ENCODE measurements at regions not wholly inside any gene's neighbourhood (a gene's known extent, or its start where the extent isn't known, plus 50 kb on each side); places are given as distances from the start of the nearest gene placed in this dataset.

- H3K79me1 ChIP-seq (ENCODE audit: low read length) = peaks cover 14% of the 10 kb centered on the region
Measured at GRCh38 chr6:71481801-71482200, 193.2 kb downstream of the OGFRL1 start.

DNA sequence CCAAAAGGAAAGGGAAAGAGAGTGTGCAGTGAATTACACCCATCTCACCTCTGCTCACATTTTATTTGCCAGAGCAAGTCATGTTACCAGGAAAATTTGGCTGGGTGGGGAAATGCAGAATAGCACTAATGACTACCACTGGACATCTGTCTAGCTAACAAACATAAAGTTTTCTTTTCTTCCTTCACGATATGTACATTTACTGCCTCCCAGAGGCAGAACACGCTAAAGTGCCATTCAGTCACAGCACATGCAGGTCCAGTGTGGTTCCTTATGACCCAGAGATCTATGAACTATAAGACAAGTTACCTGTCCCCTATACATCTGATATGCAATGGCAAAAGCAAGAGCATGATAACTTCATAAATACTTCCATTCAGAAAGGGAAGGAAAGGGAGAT lies 194.1 kb downstream of the OGFRL1 start:
- H4K91ac ChIP-seq (ENCODE audit: low read depth, low read length) = peak overlapping the region; percentile 47
- H3K27me3 ChIP-seq (ENCODE audit: insufficient read depth, low read length) = no peaks in the 10 kb centered on the region
- peaks cover 12% of the 10 kb centered on the region for H3K79me1 ChIP-seq (ENCODE audit: low read length)
- no CpG with 5 or more reads among the region's 2 CpGs for WGBS (ENCODE audit: extremely low coverage, insufficient coverage, insufficient read length)
- no peak overlapping the region for H4K8ac ChIP-seq (ENCODE audit: low read depth, low read length)
- no peaks in the 10 kb centered on the region for H3K9me3 ChIP-seq (ENCODE audit: insufficient read depth, low read depth, low read length)
- no peak for DNase-seq
- peak overlapping the region; percentile 24 for H3K4ac ChIP-seq (ENCODE audit: low read depth, low read length)
- H3K27ac ChIP-seq (ENCODE audit: low read depth, low read length) = no peak overlapping the region
- H4K12ac ChIP-seq (ENCODE audit: low read depth, low read length) = no peak overlapping the region
- no peak overlapping the region for H3K9ac ChIP-seq (ENCODE audit: low read length)
- H3K4me1 ChIP-seq (ENCODE audit: control insufficient read depth in 1 of 2, insufficient read depth in 2 of 2, low read length in 2 of 2) = peaks cover 0 to 11% of the 10 kb centered on the region in 2 experiments
- no peak overlapping the region for H2AFZ ChIP-seq (ENCODE audit: insufficient read depth, low read length, poor library complexity)
- no peak overlapping the region for H3K18ac ChIP-seq (ENCODE audit: low read length)
- no peak overlapping the region for H3K4me2 ChIP-seq (ENCODE audit: low read length)
- peak overlapping the region; percentile 73 for H2AK5ac ChIP-seq (ENCODE audit: low read length)
- peak overlapping the region; percentile 83 for H2BK12ac ChIP-seq (ENCODE audit: low read length)
- H3K4me3 ChIP-seq (ENCODE audit: low read depth, low read length) = no peak overlapping the region
- H3K23ac ChIP-seq (ENCODE audit: low read length) = no peak overlapping the region
- H3K14ac ChIP-seq (ENCODE audit: low read length) = no peak overlapping the region
- no peaks in the 10 kb centered on the region for H3K79me2 ChIP-seq (ENCODE audit: control insufficient read depth, insufficient read depth, low read length, poor library complexity)
- H3K36me3 ChIP-seq (ENCODE audit: control insufficient read depth in 1 of 2, insufficient read depth in 2 of 2, low read length in 2 of 2) = no peaks in the 10 kb centered on the region
- no peak overlapping the region for H2BK120ac ChIP-seq (ENCODE audit: insufficient read depth, low read length, poor library complexity)
- H2BK5ac ChIP-seq (ENCODE audit: low read depth, low read length, poor library complexity) = no peak overlapping the region

More at GRCh38 chr6:71481801-71482200, 193.2 kb downstream of the OGFRL1 start:
- Histone ChIP-seq H2BK120ac (ENCODE audit: insufficient read depth, low read length, poor library complexity) (peak overlapping the region; percentile 81), H3K4ac (ENCODE audit: low read depth, low read length) (no peak overlapping the region), H3K23ac (ENCODE audit: low read length) (no peak overlapping the region), H3K36me3 (ENCODE audit: control insufficient read depth in 1 of 2, insufficient read depth in 2 of 2, low read length in 2 of 2) (no peaks in the 10 kb centered on the region), H3K27me3 (ENCODE audit: insufficient read depth, low read length) (no peaks in the 10 kb centered on the region), H2BK12ac (ENCODE audit: low read length) (peak overlapping the region; percentile 78), H2AFZ (ENCODE audit: insufficient read depth, low read length, poor library complexity) (no peak overlapping the region), H3K27ac (ENCODE audit: low read depth, low read length) (peak overlapping the region; percentile 37), H4K91ac (ENCODE audit: low read depth, low read length) (no peak overlapping the region), H3K79me2 (ENCODE audit: control insufficient read depth, insufficient read depth, low read length, poor library complexity) (no peaks in the 10 kb centered on the region), H3K14ac (ENCODE audit: low read length) (peak overlapping the region; percentile 11), H4K12ac (ENCODE audit: low read depth, low read length) (no peak overlapping the region), H3K18ac (ENCODE audit: low read length) (no peak overlapping the region), H3K4me1 (ENCODE audit: control insufficient read depth in 1 of 2, insufficient read depth in 2 of 2, low read length in 2 of 2) (peaks cover 0 to 11% of the 10 kb centered on the region in 2 experiments), H3K9ac (ENCODE audit: low read length) (no peak overlapping the region), H3K4me2 (ENCODE audit: low read length) (no peak overlapping the region), H4K8ac (ENCODE audit: low read depth, low read length) (no peak overlapping the region), H3K4me3 (ENCODE audit: low read depth, low read length) (no peak overlapping the region), H3K9me3 (ENCODE audit: insufficient read depth, low read depth, low read length) (no peaks in the 10 kb centered on the region), H2AK5ac (ENCODE audit: low read length) (no peak overlapping the region), H2BK5ac (ENCODE audit: low read depth, low read length, poor library complexity) (peak overlapping the region; percentile 72)
- no peak for DNase-seq

- no peak overlapping the region for H3K27ac ChIP-seq (ENCODE audit: low read depth, low read length)
- no peak overlapping the region for H4K91ac ChIP-seq (ENCODE audit: low read depth, low read length)
- H3K79me2 ChIP-seq (ENCODE audit: control insufficient read depth, insufficient read depth, low read length, poor library complexity) = no peaks in the 10 kb centered on the region
- H3K9ac ChIP-seq (ENCODE audit: low read length) = no peak overlapping the region
- no peaks in the 10 kb centered on the region for H3K36me3 ChIP-seq (ENCODE audit: control insufficient read depth in 1 of 2, insufficient read depth in 2 of 2, low read length in 2 of 2)
- H3K18ac ChIP-seq (ENCODE audit: low read length) = no peak overlapping the region
- H3K23ac ChIP-seq (ENCODE audit: low read length) = no peak overlapping the region
- H4K8ac ChIP-seq (ENCODE audit: low read depth, low read length) = no peak overlapping the region
- no CpG with 5 or more reads among the region's 2 CpGs for WGBS (ENCODE audit: extremely low coverage, insufficient coverage, insufficient read length)
- no peak overlapping the region for H2BK5ac ChIP-seq (ENCODE audit: low read depth, low read length, poor library complexity)
- no peaks in the 10 kb centered on the region for H3K27me3 ChIP-seq (ENCODE audit: insufficient read depth, low read length)
- no peaks in the 10 kb centered on the region for H3K9me3 ChIP-seq (ENCODE audit: insufficient read depth, low read depth, low read length)
- peaks cover 22% of the 10 kb centered on the region for H3K79me1 ChIP-seq (ENCODE audit: low read length)
- H2AFZ ChIP-seq (ENCODE audit: insufficient read depth, low read length, poor library complexity) = no peak overlapping the region
- H2BK12ac ChIP-seq (ENCODE audit: low read length) = peak overlapping the region; percentile 72
- H3K4me1 ChIP-seq (ENCODE audit: control insufficient read depth in 1 of 2, insufficient read depth in 2 of 2, low read length in 2 of 2) = peaks cover 0 to 15% of the 10 kb centered on the region in 2 experiments
- no peak overlapping the region for H2BK120ac ChIP-seq (ENCODE audit: insufficient read depth, low read length, poor library complexity)
- DNase-seq = no peak
- H3K4me2 ChIP-seq (ENCODE audit: low read length) = no peak overlapping the region
- no peak overlapping the region for H3K4me3 ChIP-seq (ENCODE audit: low read depth, low read length)
- H3K4ac ChIP-seq (ENCODE audit: low read depth, low read length) = no peak overlapping the region
- no peak overlapping the region for H2AK5ac ChIP-seq (ENCODE audit: low read length)
- no peak overlapping the region for H4K12ac ChIP-seq (ENCODE audit: low read depth, low read length)
- H3K14ac ChIP-seq (ENCODE audit: low read length) = no peak overlapping the region
Measured at GRCh38 chr6:71486461-71486860, 197.8 kb downstream of the OGFRL1 start.

- no peak overlapping the region for H3K4ac ChIP-seq (ENCODE audit: low read depth, low read length)
- no CpG with 5 or more reads among the region's 4 CpGs for WGBS (ENCODE audit: extremely low coverage, insufficient coverage, insufficient read length)
Measured at GRCh38 chr6:71488186-71488585, 199.6 kb downstream of the OGFRL1 start.

More at GRCh38 chr6:71488186-71488585, 199.6 kb downstream of the OGFRL1 start:
- Histone ChIP-seq H3K79me2 (ENCODE audit: control insufficient read depth, insufficient read depth, low read length, poor library complexity) (no peaks in the 10 kb centered on the region), H2BK12ac (ENCODE audit: low read length) (peak overlapping the region; percentile 41), H4K12ac (ENCODE audit: low read depth, low read length) (no peak overlapping the region), H2AFZ (ENCODE audit: insufficient read depth, low read length, poor library complexity) (no peak overlapping the region), H3K23ac (ENCODE audit: low read length) (no peak overlapping the region), H3K14ac (ENCODE audit: low read length) (peak overlapping the region; percentile 30), H3K79me1 (ENCODE audit: low read length) (peaks cover 22% of the 10 kb centered on the region), H3K4me1 (ENCODE audit: control insufficient read depth in 1 of 2, insufficient read depth in 2 of 2, low read length in 2 of 2) (peaks cover 0 to 10% of the 10 kb centered on the region in 2 experiments), H4K8ac (ENCODE audit: low read depth, low read length) (no peak overlapping the region), H3K4me2 (ENCODE audit: low read length) (no peak overlapping the region), H2BK120ac (ENCODE audit: insufficient read depth, low read length, poor library complexity) (peak overlapping the region; percentile 44), H4K91ac (ENCODE audit: low read depth, low read length) (peak overlapping the region; percentile 23), H3K27me3 (ENCODE audit: insufficient read depth, low read length) (no peaks in the 10 kb centered on the region), H3K18ac (ENCODE audit: low read length) (no peak overlapping the region), H2AK5ac (ENCODE audit: low read length) (no peak overlapping the region), H3K9ac (ENCODE audit: low read length) (no peak overlapping the region), H2BK5ac (ENCODE audit: low read depth, low read length, poor library complexity) (no peak overlapping the region), H3K27ac (ENCODE audit: low read depth, low read length) (peak overlapping the region; percentile 12), H3K9me3 (ENCODE audit: insufficient read depth, low read depth, low read length) (no peaks in the 10 kb centered on the region), H3K36me3 (ENCODE audit: control insufficient read depth in 1 of 2, insufficient read depth in 2 of 2, low read length in 2 of 2) (no peaks in the 10 kb centered on the region), H3K4me3 (ENCODE audit: low read depth, low read length) (no peak overlapping the region)
- no peak for DNase-seq
